ENCODE measurements at regions not wholly inside any gene's neighbourhood (a gene's known extent, or its start where the extent isn't known, plus 50 kb on each side); places are given as distances from the start of the nearest gene placed in this dataset.

- TF ChIP-seq CTCF (IDR thresholded peaks at IDR 0.05) (no peak), POLR2A (IDR thresholded peaks at IDR 0.05) (no peak), EP300 (IDR thresholded peaks at IDR 0.05; ENCODE audit: low read depth) (no peak)
Observed at GRCh38 chr7:51899611-51900010, 583.0 kb upstream of the COBL start.
